SKM-1 treated with dmso at 0.1 percent for 144 hours (cell line): ENCODE measurements at regions not wholly inside any gene's neighbourhood (a gene's known extent, or its start where the extent isn't known, plus 50 kb on each side); places are given as distances from the start of the nearest gene placed in this dataset.
A peak's percentile ranks its signal among the peaks of the same experiment; 100 is the strongest.
"Not testable (repeated sequence)": the region's sequence is repeated elsewhere in the genome, so short reads cannot be mapped to it uniquely, and the experiment has no call there.

Experiments
- DNase-seq: peaks from one replicate; lab custom pipeline; 2025; ENCODE audit not compliant: unreplicated experiment; lab: John Stamatoyannopoulos, UW

DNA sequence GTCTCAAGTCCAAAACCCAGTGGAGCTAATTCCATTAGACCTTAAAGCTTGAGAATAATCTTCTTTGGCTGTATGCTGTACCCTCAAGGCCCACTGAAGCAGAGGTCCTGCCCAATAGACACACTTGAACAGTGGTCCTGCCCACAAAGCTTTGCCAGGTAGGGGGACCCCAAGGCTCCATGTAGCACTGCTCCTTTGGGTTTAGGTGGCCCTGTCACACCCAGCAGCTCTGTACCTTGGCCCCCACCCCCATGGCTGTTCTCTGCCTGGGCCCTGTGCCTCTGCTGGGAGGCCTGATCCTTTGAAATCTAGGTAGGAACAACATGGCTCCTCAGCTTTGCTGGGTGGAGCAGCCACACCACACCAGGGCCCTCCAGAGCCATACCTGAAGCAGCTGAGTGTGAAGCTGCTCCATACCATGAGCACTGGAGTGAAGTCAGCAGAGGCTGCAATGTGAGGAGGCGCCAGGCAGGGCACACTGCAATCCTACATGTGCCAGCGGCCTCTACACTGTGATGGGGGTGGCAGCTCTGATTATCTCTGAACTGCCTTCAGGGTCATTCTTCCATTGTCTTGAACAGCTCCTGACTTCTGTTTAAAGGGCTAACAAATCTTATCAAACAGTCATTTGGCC, 188.0 kb upstream of the CCDC54 start:
- DNase-seq = no peak

DNA sequence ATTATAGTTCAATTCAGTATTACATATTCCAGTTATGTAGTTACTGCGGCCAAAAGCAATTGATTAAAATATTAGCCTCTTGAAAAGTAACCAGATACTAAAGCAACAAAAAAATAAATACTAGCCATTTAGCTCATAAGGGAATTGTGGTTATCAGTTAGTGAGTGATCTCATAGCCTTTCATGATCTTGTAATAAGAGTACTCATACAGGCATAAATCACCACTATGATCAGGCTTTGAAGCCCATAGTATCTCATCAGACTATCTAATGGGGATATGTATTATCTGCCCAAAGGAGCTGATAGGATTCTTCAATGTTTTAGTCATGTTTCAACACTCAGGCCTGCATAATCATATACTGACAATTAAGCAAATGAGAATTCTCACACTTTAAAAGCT, 184.1 kb upstream of the CCDC54 start:
- no peak for DNase-seq

DNA sequence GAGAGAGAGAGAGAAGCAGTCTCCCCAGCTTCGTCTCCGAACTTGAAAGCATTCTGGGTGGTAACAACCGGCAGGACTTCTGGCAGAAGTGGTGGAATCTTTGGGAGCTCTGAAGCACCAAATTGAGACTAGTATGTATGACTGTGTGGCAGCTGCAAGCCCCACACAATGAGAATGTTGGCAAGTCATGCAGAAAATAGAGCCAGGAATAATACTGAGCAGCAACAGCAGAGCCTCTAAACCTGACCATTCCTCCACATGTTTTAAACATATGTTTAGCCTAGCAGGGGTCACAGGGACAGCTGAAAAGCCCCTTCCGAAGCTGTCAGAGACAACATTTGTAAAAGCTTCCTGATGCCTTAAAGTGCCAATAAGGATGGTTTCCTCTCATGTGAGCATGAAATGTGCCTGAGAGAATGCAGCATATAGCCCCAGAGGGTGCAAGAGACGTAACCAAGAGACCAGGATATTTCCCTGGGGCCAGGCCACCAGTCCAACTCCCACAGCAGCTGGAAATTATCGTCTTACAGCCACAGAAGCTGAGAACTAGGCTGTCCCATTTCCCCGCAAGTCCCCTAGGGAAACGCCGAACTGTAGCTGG, 178.6 kb upstream of the CCDC54 start:
- DNase-seq = no peak

DNA sequence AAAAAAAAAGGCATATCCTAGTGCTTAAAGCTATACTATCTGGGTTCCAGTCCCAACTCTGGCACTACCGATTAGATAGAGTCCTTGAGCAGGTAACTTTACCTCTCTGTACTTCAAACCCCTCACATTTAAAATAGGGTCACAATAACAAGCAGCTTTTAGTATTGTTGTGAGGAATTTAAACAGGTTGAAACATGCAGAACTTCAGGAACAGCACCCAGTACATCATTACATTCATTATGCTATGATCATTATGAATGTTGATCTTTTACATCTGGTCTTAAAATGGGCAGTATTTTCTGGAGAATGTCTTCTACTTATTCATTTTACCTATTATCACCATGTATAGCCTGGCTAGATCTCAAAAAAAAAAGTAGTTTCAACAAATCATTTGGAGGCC, 176.1 kb upstream of the CCDC54 start:
- no peak for DNase-seq

DNA sequence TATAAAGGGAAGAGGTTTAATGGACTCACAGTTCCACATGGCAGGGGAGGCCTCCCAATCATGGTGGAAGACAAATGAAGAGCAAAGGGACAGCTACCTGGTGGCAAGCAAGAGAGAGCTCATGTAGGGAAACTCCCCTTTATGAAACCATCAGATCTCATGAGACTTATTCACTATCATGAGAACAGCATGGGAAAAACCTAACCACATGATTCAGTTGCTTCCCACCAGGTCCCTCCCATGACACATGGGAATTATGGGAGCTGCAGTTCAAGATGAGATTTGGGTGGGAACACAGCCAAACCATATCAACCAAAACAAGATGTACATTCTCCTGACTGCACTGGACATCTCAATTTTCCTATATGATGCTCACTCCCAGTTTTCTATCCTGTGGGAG, 174.4 kb upstream of the CCDC54 start:
- not testable (repeated sequence) for DNase-seq

DNA sequence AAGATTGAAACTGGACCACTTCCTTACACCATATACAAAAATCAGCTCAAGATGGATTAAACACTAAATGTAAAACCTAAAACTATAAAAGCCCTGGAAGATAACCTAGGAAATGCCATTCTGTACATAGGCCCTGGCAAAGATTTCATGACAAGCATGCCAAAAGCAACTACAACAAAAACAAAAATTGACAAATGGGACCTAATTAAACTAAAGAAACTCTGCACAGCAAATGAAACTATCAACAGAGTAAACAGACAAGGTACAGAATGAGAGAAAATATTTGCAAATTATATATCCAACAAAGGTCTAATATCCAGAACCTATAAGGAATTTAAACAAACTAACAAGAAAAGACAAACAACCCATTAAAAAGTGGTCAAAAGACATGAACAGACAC, 173.1 kb upstream of the CCDC54 start:
- no peak for DNase-seq

DNA sequence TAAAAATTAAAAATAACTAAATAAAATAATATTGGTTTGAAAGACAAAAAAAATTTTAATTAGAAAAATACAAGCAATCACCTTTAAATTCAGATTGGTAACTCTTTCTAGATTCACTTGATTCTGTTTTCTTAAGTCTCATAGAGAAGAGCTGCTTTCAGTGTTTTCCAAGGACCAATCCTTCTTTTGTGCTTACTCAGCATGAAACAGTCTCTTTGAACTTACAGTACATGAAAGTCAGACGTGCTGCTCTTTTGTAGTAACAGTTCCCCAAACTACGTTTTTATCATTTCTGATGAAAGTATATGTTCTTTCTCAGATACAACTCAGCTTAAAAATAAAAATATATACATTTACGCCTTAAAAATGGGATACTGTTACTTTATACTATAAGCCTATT, 171.9 kb upstream of the CCDC54 start:
- DNase-seq = no peak

DNA sequence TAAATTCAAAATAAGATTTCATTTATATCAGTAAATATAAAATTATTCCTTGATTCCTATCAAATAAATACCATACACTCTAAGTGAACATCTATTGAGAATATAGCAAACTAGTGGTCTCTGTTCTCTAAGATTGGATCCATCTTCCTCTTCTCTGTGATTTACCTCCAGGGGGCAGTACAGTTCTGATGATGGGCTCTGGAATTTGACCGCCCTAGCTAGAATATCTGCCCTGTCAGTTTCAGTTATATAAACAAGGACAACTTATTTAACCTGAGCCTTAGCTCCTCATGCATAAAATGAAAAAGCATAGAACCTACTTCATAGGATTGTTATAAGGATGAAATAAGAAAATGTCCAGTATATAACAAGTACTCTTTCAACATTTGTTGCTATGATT, 171.1 kb upstream of the CCDC54 start:
- peak; percentile 30 for DNase-seq

DNA sequence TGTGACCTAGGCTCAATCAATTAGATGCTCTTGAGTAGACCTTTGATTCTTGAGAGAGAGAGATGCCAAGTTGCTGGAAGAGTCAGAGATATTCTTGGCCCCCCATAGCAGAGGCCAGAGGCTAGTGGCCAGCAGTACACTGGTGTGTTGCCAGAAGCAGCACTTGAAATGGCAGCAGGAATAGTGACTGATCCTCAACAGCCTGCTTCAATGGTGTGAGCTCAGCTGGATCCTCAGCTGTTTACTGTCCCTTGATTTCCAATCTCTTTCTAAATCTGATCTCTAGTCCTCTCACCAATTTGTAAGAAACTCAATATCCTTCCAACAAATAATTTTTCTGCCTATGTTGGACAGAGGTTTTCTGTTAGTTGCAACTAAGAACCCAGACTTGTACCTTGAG, 170.3 kb upstream of the CCDC54 start:
- no peak for DNase-seq

DNA sequence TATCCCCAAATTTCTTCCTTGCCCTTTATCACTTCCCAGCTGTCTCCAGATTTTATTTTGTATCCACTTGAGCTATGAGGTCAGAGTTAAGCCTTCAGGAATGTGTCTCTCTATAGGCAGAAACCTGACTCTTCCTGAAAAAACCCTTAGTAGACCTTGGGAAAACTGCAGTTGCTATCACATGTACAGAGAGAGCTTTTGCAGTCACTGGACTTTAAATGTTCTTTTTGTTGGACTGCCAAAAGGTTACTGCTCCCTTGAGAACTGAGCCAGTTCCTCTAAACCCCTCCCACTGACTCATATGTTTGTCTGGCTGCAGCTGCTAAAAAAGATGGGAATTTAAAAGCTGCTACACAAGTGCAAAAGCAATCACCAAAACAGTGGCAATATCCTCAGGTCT, 169.1 kb upstream of the CCDC54 start:
- DNase-seq = no peak

DNA sequence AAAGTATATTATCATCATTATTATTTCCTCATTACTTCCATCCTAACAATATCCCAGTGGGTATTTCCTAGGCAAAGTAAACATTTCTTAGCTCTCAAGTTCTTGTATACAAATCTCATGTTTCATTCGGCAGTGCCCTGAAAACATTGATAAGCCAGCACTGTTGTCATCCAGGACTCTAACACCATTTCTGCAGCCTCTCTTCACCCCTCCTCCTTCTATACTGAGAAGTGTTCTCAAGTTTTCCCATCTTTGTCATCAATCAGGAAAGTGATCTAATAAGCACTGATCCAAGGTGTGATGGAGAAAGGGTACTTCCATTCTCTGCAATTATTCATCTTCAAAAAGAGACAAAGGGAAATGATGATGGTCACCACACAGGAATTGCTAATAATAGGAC, 168.4 kb upstream of the CCDC54 start:
- DNase-seq = no peak

DNA sequence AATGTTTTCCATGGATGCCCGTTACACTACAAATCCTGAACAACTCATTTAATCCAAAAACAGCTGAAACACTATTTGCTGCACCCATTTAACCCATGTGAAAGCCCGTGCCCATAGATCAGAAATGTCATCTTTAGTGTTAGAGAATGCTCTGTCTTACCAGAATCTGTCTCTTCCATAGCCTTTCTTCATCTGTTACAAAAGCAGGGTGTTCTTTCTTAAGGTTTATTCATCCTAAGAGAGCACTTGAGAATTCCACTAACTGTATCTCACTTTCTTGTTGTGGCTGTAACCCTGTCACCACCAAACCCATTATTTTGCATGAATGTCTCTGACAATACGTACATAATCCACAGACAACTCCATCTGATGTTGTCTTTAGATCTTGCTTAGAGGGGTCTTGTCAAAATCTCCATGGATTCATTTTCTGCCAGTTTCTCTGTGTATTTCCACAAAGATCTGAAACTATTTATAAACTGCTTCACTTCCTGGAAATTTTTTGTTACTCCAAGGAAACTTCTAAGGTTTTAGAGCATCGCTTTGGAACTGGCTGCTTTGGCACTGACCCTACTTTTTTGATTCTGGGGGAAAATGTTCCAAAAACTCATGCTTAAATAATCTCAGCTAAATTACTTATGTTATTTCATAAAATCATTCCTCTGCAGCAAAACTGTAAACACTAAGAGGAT, 167.8 kb upstream of the CCDC54 start:
- no peak for DNase-seq

DNA sequence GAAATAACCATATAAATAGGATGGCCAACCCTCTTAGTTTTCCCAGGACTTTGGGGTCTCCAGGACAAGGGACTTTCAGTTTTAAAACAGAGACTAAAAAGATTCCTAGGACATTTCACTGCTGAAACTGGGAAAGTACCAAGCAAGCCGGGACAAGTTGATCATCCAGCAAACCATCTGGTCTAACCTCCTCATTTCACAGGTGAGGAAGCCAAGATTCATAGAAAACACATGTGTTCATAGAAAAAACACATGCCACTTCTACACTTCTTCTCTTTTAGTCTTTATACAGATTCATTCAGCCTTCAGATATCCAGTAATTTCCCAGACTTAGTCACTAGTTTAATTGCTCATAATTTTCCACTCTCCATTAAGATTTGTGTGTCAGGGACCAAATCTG, 165.6 kb upstream of the CCDC54 start:
- no peak for DNase-seq

DNA sequence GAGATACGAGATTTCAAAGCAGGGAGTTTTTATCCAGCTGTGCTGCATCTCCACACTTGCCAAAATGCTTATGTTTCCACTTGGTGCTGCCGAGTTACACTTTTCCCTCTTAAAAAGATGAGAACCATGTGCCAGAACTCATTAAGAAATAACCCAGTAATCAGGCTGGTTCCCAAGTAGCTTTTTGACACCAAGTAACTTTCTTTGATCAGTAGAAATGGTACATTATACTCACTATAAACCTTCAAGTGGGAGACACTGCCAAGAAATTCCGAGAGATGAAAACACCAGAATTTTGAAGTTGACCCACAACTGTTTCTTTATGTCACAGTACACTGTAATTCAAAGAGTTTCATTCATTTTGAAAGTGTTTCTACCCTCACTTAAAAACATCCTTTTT, 164.6 kb upstream of the CCDC54 start:
- DNase-seq = no peak

DNA sequence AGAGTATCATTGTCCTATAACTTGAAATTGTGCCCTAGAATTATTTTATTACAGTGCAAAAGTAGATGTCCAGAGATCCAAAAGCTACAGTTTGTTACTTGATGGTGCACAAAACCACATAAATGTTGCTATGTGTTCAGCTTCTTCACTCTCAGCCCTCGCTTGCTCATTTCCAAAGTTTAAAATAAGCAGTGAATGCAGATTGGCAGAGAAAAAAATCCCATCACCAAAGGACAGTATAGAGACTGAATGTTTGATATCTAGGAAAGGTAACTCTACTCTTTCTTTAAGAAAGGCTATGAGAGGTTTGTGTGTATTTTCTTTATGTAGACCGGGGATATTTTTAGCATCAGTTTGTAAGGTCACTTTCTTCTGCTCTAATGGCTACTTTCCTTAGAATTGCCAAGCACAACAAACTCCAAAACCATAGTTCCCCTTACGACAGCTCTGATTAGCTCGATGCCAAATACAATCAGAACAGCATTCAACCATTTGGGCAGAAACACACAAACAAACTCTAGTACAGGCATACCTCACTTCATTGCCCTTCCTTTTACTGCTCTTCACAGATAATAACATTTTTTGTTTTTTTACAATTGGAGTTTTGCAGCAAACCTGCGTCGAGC, 164.1 kb upstream of the CCDC54 start:
- no peak for DNase-seq

DNA sequence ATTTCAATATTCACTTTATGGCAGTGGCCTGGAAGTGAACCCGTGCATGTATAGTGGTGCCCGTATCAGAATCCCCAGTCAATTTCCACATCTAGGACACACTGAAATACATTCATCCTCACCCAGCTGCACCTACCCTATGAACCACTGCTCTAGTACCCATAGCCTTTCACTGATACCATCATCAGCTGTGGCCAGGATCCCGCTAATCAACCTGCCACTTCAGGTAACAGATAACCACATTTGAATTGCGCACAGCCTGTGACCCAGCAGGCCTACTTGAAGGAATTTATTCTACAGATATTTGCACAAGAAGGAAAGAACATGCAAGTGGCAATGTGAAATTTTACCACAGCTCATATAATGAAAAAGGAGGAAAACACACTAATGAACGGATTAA, 161.0 kb upstream of the CCDC54 start:
- DNase-seq = no peak

DNA sequence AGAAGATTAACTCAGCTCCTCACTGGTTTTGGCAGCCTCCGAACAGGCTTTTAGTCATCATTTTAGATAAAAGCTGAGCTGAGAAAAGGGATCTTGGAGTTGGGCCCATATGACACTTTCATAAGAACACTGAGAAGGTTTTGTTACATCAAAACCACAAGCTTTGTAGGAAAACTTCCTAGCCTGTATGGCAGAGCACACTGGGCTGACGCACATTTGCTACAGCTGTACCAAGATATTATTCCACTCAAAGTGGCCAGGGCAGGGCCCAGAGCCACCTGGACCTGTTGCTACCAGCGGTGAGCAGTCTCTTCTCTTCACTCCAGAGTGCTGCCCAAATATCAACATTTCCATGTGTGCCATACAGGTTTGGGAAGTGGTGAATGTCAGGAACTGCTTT, 160.5 kb upstream of the CCDC54 start:
- no peak for DNase-seq

DNA sequence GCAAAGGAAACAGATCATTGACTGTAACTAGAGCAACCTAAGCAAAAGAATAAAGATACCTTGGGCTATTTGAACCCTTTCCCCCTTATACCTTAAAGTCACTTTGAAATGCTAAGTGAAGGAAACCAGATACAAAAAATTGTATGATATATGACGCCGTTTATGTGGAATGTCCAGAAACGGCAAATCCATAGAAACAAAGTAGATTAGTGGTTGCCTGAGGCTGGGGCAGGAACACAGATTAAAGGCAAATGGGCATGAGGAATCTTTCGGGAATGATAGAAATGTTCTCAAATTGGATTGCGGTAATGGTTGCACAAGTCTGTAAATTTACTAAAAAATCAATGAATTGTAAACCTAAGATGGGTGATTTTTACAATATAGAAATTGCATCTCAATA, 160.1 kb upstream of the CCDC54 start:
- DNase-seq = no peak

DNA sequence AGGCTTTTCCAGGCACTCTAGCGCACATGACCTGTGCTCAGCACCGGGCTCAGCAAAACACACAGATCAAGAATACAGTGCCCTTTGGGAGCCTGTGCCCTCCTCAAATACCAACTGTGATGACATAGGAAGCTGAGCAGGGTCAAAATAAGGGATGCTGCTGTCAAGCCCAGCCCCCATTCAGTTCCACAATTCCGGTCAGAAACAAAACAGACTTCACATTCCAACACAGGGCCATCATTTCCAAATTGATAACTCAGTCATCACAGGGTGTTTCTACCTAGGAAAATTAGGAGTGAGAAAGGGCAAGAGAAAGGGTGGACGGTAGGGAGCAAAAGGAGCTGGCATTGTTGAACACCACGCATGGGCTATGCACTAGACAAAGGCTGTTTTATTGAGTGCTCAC, 158.4 kb upstream of the CCDC54 start:
- DNase-seq = no peak

DNA sequence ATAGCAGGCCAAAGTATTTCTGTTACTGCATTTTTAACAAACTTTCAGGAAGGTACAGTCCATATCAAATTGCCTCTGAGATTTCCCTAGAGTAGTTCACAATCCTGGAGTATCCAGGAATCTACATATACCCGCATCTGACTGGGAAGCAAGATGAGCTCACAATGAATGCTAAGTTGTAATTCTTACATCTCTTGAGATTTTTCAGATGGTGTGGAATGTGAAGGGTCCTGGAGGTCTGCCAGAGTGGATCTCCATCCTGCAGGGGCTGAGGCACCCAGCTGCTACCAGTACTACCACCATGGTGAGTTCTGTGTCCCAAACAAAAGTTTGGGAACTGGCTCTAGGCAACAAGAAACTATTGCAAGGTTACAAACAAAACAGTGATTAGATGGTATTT, 156.7 kb upstream of the CCDC54 start:
- no peak for DNase-seq

DNA sequence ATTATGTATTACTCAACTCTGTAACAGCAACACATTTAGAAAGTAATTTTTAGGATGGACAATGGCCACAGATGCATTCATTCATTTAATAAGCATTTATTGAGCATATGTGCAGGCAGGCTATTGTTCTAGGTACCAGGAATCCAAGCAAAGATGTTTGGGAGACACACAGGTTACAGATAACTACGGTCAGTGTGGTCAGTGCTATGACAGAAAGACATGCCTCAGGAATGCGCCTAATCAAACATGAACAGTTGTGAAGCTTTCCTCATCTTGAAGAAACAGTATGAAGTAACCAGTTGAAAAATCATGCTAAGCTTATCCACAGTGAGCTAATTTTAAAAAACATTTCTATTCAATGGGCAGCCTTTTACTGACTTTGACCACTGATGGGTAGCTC, 155.4 kb upstream of the CCDC54 start:
- no peak for DNase-seq

DNA sequence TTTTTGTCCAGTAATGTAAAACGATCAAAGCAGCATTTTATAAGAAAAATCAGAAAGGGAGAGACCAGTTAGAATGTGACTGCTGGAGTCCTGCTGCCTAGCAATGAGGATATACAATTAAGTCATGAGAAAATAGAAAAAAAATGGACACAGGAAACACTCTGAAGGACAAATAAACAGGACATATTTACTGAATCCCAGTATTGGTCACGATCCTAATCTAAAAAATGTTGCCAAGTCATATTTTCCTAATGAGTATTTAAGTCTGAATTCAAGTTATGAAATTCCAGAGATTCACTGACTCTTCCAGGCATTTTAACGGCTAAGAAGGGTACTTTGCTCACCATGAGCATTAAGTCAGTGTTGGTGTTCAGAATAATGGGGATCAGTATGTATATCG, 154.3 kb upstream of the CCDC54 start:
- DNase-seq = no peak
